CD14-positive monocyte (primary cell): ENCODE measurements at regions not wholly inside any gene's neighbourhood (a gene's known extent, or its start where the extent isn't known, plus 50 kb on each side); places are given as distances from the start of the nearest gene placed in this dataset.

Experiments used
- DNase-seq, 3 donors: peaks; one replicate each; pipeline ENCODE4 v3.0.0-alpha.2; 2011 to 2022
- H2AFZ ChIP-seq: 2 replicates; pipeline ENCODE4 v1.6.0; 2012; ENCODE audit warnings: mild to moderate bottlenecking, low read depth, low read length, inconsistent platforms; ENCODE audit not compliant: insufficient read depth, poor library complexity, severe bottlenecking
- H3K27ac ChIP-seq, 2 donors: 1 replicate in 1 of 2; 2 replicates in 1 of 2; pipeline ENCODE4 v1.5.1; 2012 to 2013; ENCODE audit warnings: low read length in 2 of 2, control low read depth in 1 of 2, inconsistent platforms in 1 of 2, low read depth in 1 of 2, mild to moderate bottlenecking in 1 of 2
- H3K27me3 ChIP-seq, 2 donors: one replicate each; pipeline versions ENCODE4 v1.6.0 to v1.6.1; 2011 to 2013; ENCODE audit warnings: low read length in 2 of 2; ENCODE audit not compliant: control insufficient read depth in 2 of 2, insufficient read depth in 2 of 2
- H3K36me3 ChIP-seq, 2 donors: replicated peaks in 1 of 2; 1 replicate in 1 of 2; 2 replicates in 1 of 2; pipeline versions ENCODE4 v1.5.1 to v1.6.1; 2012 to 2013; ENCODE audit warnings: low read length in 2 of 2, control low read depth in 1 of 2, inconsistent platforms in 1 of 2, mild to moderate bottlenecking in 1 of 2; ENCODE audit not compliant: insufficient read depth in 2 of 2, control insufficient read depth in 1 of 2
- H3K4me1 ChIP-seq, 2 donors: 1 replicate in 1 of 2; 2 replicates in 1 of 2; pipeline versions ENCODE4 v1.5.1 to v1.6.1; 2012 to 2013; ENCODE audit warnings: low read length in 2 of 2, control low read depth in 1 of 2, inconsistent platforms in 1 of 2, mild to moderate bottlenecking in 1 of 2, moderate library complexity in 1 of 2; ENCODE audit not compliant: insufficient read depth in 2 of 2, control insufficient read depth in 1 of 2
- H3K4me2 ChIP-seq: replicated peaks from 2 replicates; pipeline ENCODE3; 2012; ENCODE audit warnings: low read length, moderate library complexity, mild to moderate bottlenecking; ENCODE audit not compliant: poor library complexity, severe bottlenecking; ENCODE audit errors: extremely low read depth
- H3K4me3 ChIP-seq, 3 experiments: fragments of 200-600 bp in 1 of 3; sonication (generic) in 1 of 3; replicated peaks in 1 of 3; 1 replicate in 2 of 3; 2 replicates in 1 of 3; pipeline ENCODE4 v1.5.1; 2011 to 2013; ENCODE audit warnings: low read length in 3 of 3, mild to moderate bottlenecking in 3 of 3, control low read depth in 2 of 3, low read depth in 2 of 3, inconsistent platforms in 1 of 3, moderate library complexity in 1 of 3
- H3K79me2 ChIP-seq: 2 replicates; pipeline ENCODE4 v1.6.0; 2012; ENCODE audit warnings: mild to moderate bottlenecking, control low read depth, inconsistent platforms, low read length, moderate library complexity; ENCODE audit not compliant: insufficient read depth
- H3K9ac ChIP-seq: 2 replicates; pipeline ENCODE4 v1.6.0; 2017; ENCODE audit warnings: low read length, mild to moderate bottlenecking; ENCODE audit not compliant: insufficient read depth, poor library complexity, severe bottlenecking
- H3K9me3 ChIP-seq, 2 donors: replicated peaks in 1 of 2; 1 replicate in 1 of 2; 2 replicates in 1 of 2; pipeline versions ENCODE4 v1.5.1 to v1.6.1; 2012 to 2013; ENCODE audit warnings: low read length in 2 of 2, control low read depth in 1 of 2; ENCODE audit not compliant: control insufficient read depth in 1 of 2, insufficient read depth in 1 of 2
- H4K20me1 ChIP-seq: 2 replicates; pipeline ENCODE4 v1.6.0; 2012; ENCODE audit warnings: mild to moderate bottlenecking, low read length, control low read depth, moderate library complexity; ENCODE audit not compliant: insufficient read depth
- H3K27ac Mint-ChIP-seq, 7 donors: one replicate each; pipeline ENCODE4 v1.8.0; 2020; ENCODE audit warnings: mild to moderate bottlenecking in 7 of 7, mixed read lengths in 7 of 7, moderate library complexity in 6 of 7, inconsistent platforms in 2 of 7
- H3K27me3 Mint-ChIP-seq, 3 donors: one replicate each; pipeline ENCODE4 v1.8.0; 2021 to 2022; ENCODE audit warnings: low read depth in 3 of 3, mild to moderate bottlenecking in 3 of 3, mixed read lengths in 3 of 3, moderate library complexity in 3 of 3, inconsistent platforms in 1 of 3
- H3K36me3 Mint-ChIP-seq, 2 donors: one replicate each; pipeline ENCODE4 v1.8.0; 2020; ENCODE audit warnings: mixed read lengths in 2 of 2, inconsistent platforms in 1 of 2, mild to moderate bottlenecking in 1 of 2
- H3K4me1 Mint-ChIP-seq: one replicate; pipeline ENCODE4 v1.8.0; 2020; ENCODE audit warnings: mild to moderate bottlenecking, mixed read lengths
- H3K4me3 Mint-ChIP-seq, 2 donors: one replicate each; pipeline ENCODE4 v1.8.0; 2020; ENCODE audit warnings: mild to moderate bottlenecking in 2 of 2, mixed read lengths in 2 of 2, moderate library complexity in 1 of 2
- H3K9me3 Mint-ChIP-seq, 7 donors: one replicate each; pipeline ENCODE4 v1.8.0; 2020 to 2022; ENCODE audit warnings: mixed read lengths in 7 of 7, mild to moderate bottlenecking in 6 of 7, moderate library complexity in 6 of 7, inconsistent platforms in 2 of 7
- CTCF ChIP-seq: fragments of 200-600 bp; IDR thresholded peaks from one replicate; pipeline ENCODE4 v1.8.0; 2022; ENCODE audit warnings: antibody characterized with exemption, mild to moderate bottlenecking
- WGBS: methylation state at CpG from one replicate; pipeline ENCODE4 v1.1.5; 2013; ENCODE audit warnings: missing lambda C conversion rate; ENCODE audit not compliant: insufficient coverage; 5-methylcytosine and 5-hydroxymethylcytosine counted together
- intact Hi-C, 2 donors: fragments of 100-400 bp; cut with micrococcal nuclease; formaldehyde crosslinking; loops; one replicate each; pipeline versions ENCODE4 v1.15.0 to v1.15.1; 2023

- no peaks in the 10 kb centered on the region for H4K20me1 ChIP-seq
Observed at GRCh38 chr7:69091521-69091920, 506.8 kb upstream of the AUTS2 start.

GRCh38 chr7:69095127-69095526, 503.1 kb upstream of the AUTS2 start:
- intact Hi-C loops: no loop called here
- no peaks in the 10 kb centered on the region for H3K36me3 Mint-ChIP-seq

More at GRCh38 chr7:69091521-69091920, 506.8 kb upstream of the AUTS2 start:
- H3K4me1 Mint-ChIP-seq: no peaks in the 10 kb centered on the region
- Histone ChIP-seq H2AFZ (no peak overlapping the region), H3K4me1 (no peaks in the 10 kb centered on the region), H3K79me2 (no peaks in the 10 kb centered on the region), H3K4me2 (no peak overlapping the region), H3K4me3 (no peak overlapping the region), H3K9me3 (peaks cover 17 to 25% of the 10 kb centered on the region in 2 donors), H3K36me3 (no peaks in the 10 kb centered on the region), H3K9ac (no peak overlapping the region), H3K27ac (no peak overlapping the region), H3K27me3 (no peaks in the 10 kb centered on the region)
- DNase-seq: no peak
- intact Hi-C loops: no loop called here
- H3K4me3 Mint-ChIP-seq: no peak overlapping the region
- H3K27ac Mint-ChIP-seq: no peak overlapping the region
- H3K9me3 Mint-ChIP-seq: peaks cover 7 to 27% (median 10%) of the 10 kb centered on the region in 7 donors
- H3K27me3 Mint-ChIP-seq: peaks cover 0 to 2% (median 0%) of the 10 kb centered on the region in 3 donors
- WGBS: 65% methylated on average over 2 of the region's 4 CpGs
- no peak for TF ChIP-seq CTCF
- no peaks in the 10 kb centered on the region for H3K36me3 Mint-ChIP-seq

More at GRCh38 chr7:69095127-69095526, 503.1 kb upstream of the AUTS2 start:
- H3K4me3 ChIP-seq: no peak overlapping the region
- WGBS: no CpG with 5 or more reads among the region's 2 CpGs
- H3K9me3 ChIP-seq: peaks cover 17 to 26% of the 10 kb centered on the region in 2 donors
- Mint-ChIP-seq H3K27me3 (peaks cover 0 to 2% (median 0%) of the 10 kb centered on the region in 3 donors), H3K9me3 (peaks cover 7 to 24% (median 11%) of the 10 kb centered on the region in 7 donors), H3K4me1 (no peaks in the 10 kb centered on the region), H3K4me3 (no peak overlapping the region), H3K27ac (no peak overlapping the region)
- no peak for DNase-seq
- H3K36me3 ChIP-seq: no peaks in the 10 kb centered on the region
- H3K4me1 ChIP-seq: no peaks in the 10 kb centered on the region
- H3K79me2 ChIP-seq: no peaks in the 10 kb centered on the region
- H4K20me1 ChIP-seq: no peaks in the 10 kb centered on the region
- no peak for TF ChIP-seq CTCF
- no peak overlapping the region for H3K9ac ChIP-seq
- no peak overlapping the region for H2AFZ ChIP-seq
- no peak overlapping the region for H3K4me2 ChIP-seq
- H3K27ac ChIP-seq: no peak overlapping the region
- H3K27me3 ChIP-seq: no peaks in the 10 kb centered on the region
